ENCODE measurements at regions not wholly inside any gene's neighbourhood (a gene's known extent, or its start where the extent isn't known, plus 50 kb on each side); places are given as distances from the start of the nearest gene placed in this dataset.

DNA sequence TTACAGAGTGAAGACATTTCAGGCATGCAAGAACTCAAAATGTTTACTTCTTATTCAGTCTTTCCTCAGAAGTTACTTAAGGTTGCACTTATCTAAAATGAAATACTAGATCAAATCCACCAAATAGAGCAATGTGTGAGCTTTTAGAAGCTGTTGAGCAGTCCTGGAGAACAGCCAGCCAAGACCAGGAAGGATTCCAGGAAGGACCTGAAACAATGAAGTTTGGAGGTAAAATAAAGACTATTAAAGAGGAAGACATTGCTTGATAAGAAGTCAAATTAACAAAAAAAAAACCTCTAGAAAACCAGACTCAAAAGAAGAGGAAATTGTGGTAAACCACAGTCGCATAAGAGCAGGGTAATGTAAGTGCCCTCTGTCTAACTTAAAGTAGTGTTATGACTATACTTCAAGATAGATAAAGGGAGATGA, 156.2 kb upstream of the S1PR3 start:
- no peak for TF ChIP-seq CTCF (IDR thresholded peaks at IDR 0.05)
- TF ChIP-seq POLR2A (IDR thresholded peaks at IDR 0.05) = no peak

Measured in lower leg skin (tissue), 3 donors.